ENCODE measurements at regions not wholly inside any gene's neighbourhood (a gene's known extent, or its start where the extent isn't known, plus 50 kb on each side); places are given as distances from the start of the nearest gene placed in this dataset.

DNA sequence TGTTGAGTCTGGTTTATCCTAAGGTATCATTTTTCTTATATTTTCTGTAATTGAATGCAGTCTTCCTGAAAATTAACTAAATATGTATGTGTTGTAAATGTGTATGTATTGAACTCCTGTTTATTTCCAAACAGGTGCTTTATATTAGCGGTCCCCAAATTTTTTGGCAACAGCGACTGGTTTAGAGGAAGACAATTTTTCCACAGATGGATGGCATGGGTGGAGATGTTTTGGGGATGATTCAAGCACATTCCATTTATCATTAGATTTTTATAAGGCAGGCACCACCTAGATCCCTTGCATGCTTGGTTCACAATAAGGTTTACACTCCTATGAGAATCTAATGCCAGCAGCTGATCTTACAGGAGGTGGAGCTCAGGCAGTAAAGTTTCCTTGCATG, 210.5 kb upstream of the ANO3 start:
- no peak for DNase-seq

DNA sequence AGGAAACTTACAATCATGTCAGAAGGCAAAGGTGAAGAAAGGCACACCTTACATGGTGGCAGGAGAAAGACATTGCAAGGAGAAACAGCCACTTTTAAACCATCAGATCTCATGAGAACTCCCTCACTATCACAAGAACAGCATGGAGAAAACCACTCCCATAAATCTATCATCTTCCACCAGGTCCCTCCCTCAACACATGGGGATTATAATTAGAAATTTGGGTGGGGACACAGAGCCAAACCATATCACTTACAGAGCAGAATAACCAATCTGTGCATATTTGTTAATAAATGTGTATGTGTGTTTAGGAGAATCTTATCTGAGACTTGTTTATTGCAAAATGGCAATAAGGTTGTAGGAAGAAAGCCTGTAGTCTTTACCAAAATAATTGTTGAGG, 205.2 kb upstream of the ANO3 start:
- DNase-seq: no peak

DNA sequence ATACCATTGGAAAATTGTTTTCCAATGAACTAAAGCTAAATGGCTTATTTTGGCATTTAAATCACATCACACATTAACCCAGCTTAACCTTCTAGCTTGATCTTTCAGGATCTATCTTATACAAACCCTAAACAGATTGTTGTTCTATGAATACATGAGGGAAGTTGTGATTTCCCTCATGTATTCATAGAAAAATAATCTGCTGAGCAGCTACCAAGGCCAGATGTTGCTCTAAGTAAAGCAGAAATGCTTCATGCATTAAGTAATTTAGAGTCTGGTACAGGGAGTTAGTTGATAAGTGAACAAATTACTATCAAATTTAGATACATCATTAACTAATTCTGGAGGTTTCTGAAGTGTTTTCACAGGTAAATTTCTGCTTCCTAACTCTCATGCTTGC, 204.6 kb upstream of the ANO3 start:
- DNase-seq: no peak

DNA sequence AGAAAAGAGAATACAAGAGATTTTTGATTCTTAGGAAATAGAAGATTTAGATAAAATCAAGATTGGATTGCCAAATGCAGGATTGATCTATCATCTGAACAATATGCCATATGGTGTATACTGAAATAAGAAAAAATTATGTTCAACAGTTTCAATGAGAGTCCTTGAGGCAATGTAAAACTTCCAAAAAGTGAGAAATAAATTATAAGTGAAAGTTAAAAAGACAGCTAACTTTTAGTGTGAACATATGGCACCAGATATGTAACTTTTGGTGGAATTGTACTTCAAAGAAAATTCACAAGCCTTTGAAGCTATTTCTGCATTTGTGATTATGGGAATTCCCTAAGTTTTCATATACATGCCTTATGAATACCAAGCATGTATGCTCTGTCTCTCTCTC, 200.5 kb upstream of the ANO3 start:
- no peak for DNase-seq

DNA sequence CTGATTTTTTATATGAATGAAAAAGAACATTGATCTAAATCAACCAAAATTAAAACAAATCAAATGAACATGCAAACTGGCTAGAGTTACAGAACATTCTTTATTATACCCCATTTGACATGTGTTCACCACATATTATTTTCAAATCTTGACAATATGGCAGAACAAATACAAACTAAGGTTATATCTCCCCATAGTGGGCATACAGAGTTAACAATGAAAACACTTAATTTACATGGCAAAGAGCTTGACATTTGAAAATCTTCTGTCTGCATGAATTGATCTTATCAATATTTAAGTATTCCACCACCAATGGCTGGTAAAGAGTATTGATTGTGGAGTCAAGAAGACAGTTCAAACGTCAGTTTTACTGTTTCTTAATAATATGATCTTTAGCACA, 197.9 kb upstream of the ANO3 start:
- DNase-seq: no peak

GRCh38 chr11:26134481-26135355, 197.2 kb upstream of the ANO3 start:
- DNase-seq: no peak

DNA sequence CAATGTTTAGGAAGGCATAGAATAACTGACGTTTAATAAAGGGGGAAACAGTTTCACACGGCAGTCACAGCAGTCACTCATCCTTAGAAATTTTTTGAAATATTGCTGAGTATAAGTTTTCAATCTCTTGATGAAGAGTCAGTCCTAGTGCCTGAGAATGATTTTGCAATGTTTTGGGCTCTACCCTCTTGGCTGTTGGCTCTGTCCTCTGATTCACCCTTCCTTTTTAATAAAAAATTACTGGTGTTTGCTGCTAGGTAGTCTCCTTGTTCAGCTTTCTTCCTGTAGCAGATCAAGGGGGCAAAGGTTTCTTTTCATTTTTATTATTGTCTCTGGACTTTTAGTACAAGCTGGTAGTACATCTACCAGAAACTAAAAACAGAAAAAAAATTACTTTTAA, 194.3 kb upstream of the ANO3 start:
- no peak for DNase-seq

- DNase-seq: no peak
Observed at GRCh38 chr11:26142891-26143290, 189.0 kb upstream of the ANO3 start.

- no peak for DNase-seq
Observed at GRCh38 chr11:26143566-26144290, 188.2 kb upstream of the ANO3 start.

- DNase-seq: no peak
Observed at GRCh38 chr11:26144291-26144690, 187.6 kb upstream of the ANO3 start.

GRCh38 chr11:26144911-26145310, 187.0 kb upstream of the ANO3 start:
- no peak for DNase-seq

- no peak for DNase-seq
Observed at GRCh38 chr11:26149585-26149984, 182.3 kb upstream of the ANO3 start.

GRCh38 chr11:26150031-26150430, 181.9 kb upstream of the ANO3 start:
- no peak for DNase-seq

- no peak for DNase-seq
Observed at GRCh38 chr11:26158251-26158650, 173.7 kb upstream of the ANO3 start.

GRCh38 chr11:26162291-26162690, 169.6 kb upstream of the ANO3 start:
- DNase-seq: no peak

DNA sequence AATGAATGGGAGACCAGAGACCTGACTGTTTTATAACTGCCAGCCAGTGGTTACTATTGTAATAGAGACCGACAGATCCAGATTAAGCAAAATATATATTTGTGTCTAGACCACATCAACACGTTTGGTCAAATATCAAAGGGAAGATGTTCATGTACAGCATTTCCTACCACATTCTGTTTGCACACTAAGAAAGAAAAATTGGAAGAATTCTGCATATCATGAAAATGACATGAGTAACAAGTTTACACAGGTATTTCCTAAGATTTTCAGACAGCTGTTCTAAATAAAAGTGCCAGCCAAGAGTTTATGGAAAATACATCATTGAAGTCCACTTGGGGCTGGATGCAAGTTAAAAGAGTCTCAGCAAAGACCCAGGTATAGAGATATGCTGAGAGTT, 145.5 kb upstream of the ANO3 start:
- no peak for DNase-seq

DNA sequence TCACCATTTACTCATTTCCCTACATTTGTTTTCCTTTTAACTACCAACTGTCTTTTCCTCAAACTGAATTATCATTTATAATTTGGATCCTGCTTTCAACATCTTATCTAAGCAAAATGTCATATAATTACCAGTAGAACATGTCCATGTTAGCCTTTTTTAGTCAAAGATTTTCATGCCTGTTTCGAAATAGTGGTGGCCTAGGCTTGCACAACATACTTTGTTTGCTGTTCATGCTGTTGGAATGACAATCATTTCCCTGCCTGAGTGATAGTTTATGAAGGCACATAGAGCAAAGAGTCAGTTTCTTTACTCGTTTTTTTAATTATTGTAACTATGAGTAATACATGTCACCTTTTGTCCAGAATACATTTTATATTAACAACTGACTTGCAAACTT, 144.3 kb upstream of the ANO3 start:
- no peak for DNase-seq

- no peak for DNase-seq
Observed at GRCh38 chr11:26188554-26188953, 143.4 kb upstream of the ANO3 start.

GRCh38 chr11:26191193-26191592, 140.7 kb upstream of the ANO3 start:
- DNase-seq: no peak

DNA sequence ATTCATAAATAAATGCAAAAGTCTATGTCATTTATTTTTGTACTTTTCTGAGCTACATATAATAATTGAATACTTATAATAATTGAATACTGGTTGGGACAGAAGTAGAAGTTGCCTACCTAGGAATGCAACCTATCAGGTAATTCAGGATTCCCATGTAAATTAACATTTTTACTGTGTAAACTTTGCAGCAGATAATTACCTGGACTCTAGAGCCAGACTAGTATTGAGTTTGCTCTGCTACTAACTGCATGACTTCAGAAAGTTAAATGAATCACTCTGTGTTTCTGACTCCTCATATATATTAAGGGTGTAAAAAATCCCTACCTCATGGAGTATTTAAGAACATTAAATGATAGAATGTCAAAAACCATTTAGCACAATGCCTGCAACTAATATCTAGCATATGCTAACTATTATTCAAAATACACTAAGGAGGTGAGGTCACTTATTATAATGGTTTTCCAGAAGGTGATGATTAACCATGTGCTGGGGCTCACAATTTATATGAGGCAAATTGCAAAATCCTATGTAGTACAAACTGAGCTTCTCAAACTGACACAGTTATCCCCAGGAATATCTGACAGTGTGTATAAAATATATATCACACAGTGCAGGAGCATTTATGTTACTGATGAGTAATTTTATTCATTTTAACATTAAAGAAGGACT, 138.1 kb upstream of the ANO3 start:
- no peak for DNase-seq

GRCh38 chr11:26194881-26195280, 137.0 kb upstream of the ANO3 start:
- no peak for DNase-seq

GRCh38 chr11:26198532-26199096, 133.3 kb upstream of the ANO3 start:
- DNase-seq: no peak

DNA sequence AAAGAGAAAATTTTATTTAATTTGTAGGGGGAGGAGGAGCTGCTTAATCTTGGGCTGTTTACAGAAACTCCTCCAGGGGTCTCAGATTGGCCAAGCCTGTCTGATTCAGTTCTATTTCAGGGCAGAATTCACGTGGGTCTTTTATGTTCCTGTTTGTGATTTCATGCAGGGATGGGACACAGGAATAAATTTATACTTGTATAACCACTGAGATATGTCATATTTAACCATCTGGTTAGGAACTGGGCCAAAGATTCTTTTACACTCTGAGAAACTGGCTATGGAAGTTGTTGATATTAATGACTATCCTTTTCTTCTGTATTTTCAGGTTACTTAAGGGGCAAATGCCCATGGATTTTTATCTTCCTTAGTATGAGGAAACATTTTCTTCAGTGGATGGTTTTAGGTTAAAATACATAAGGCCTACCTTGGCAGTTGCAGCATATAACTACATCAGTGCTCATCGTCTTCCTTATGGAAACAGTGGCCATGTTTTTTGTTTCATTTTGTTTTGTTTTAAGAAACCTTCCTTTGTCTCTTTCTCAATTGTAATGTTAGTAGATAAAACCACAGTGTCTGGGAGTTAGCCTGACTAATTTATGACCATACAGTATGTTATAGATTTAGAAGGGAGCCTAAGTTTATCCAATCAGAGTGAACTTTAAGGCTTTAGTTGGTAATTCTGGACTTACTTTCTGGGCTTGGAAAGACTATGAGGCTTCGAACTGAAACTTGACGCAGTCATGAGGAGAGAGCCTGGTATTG, 132.4 kb upstream of the ANO3 start:
- DNase-seq: no peak

All from activated CD4-positive, alpha-beta T cell treated with anti-CD3 and anti-CD28 coated beads for 4 hours (primary cell).